ENCODE measurements at regions not wholly inside any gene's neighbourhood (a gene's known extent, or its start where the extent isn't known, plus 50 kb on each side); places are given as distances from the start of the nearest gene placed in this dataset.

DNA sequence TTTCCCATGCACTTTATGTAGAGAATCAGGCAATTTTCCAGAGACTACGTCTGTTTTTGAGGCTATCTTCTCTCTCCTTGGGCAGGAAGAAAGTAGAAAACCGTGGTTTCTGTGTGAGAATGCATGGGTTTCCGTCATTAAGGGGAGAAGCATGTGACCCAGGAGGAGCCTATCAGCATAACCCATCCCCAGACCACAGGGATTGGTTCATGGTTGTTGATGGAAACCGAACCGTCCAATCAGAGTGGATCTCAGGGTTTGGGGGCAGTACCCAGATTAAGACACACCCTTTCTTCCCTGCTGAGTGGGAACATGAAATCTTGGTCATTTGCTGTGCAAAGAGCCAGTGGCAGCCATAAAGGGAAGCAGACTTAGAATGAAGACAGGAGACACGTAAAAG, 517.8 kb downstream of the MN1 start:
- FAIRE-seq (no peak), DNase-seq (ENCODE audit: low read depth) (no peak)
- H3K27ac Mint-ChIP-seq (ENCODE audit: unreplicated experiment) = no peak overlapping the region
- H4K20me1 ChIP-seq (ENCODE audit: insufficient read depth, low read length) = no peaks in the 10 kb centered on the region
- no peak overlapping the region for H2AFZ ChIP-seq (ENCODE audit: low read depth, low read length)
- H3K36me3 ChIP-seq (ENCODE audit: insufficient read depth, low read length) = no peaks in the 10 kb centered on the region
- H3K27ac ChIP-seq (ENCODE audit: low read depth, low read length) = no peak overlapping the region
- peaks cover 4% of the 10 kb centered on the region for H3K9me3 ChIP-seq (ENCODE audit: insufficient read depth, low read depth, low read length)
- no peaks in the 10 kb centered on the region for H3K79me2 ChIP-seq (ENCODE audit: insufficient read depth, low read length)
- H3K4me1 ChIP-seq (ENCODE audit: insufficient read depth, low read length) = no peaks in the 10 kb centered on the region
- H3K4me1 Mint-ChIP-seq (ENCODE audit: low read depth, unreplicated experiment) = no peaks in the 10 kb centered on the region
- TF ChIP-seq EZH2 (IDR thresholded peaks at IDR 0.05; ENCODE audit: insufficient read depth, low read length) (no peak), CTCF (IDR thresholded peaks at IDR 0.05; ENCODE audit: insufficient read depth, low read depth, low read length) (no peak)
- H3K9ac ChIP-seq (ENCODE audit: low read length) = no peak overlapping the region
- H3K27me3 ChIP-seq (ENCODE audit: insufficient read depth, low read length) = no peaks in the 10 kb centered on the region
- H3K36me3 Mint-ChIP-seq (ENCODE audit: low read depth, unreplicated experiment) = no peaks in the 10 kb centered on the region
- no peak overlapping the region for H3K4me3 Mint-ChIP-seq (ENCODE audit: unreplicated experiment)
- no peak overlapping the region for H3K4me2 ChIP-seq (ENCODE audit: low read length)
- H3K4me3 ChIP-seq (ENCODE audit: insufficient read depth, low read depth, low read length) = no peak overlapping the region
- peaks cover under 1% of the 10 kb centered on the region for H3K9me3 Mint-ChIP-seq (ENCODE audit: unreplicated experiment)
- peaks cover 8% of the 10 kb centered on the region for H3K27me3 Mint-ChIP-seq (ENCODE audit: low read depth, unreplicated experiment)

DNA sequence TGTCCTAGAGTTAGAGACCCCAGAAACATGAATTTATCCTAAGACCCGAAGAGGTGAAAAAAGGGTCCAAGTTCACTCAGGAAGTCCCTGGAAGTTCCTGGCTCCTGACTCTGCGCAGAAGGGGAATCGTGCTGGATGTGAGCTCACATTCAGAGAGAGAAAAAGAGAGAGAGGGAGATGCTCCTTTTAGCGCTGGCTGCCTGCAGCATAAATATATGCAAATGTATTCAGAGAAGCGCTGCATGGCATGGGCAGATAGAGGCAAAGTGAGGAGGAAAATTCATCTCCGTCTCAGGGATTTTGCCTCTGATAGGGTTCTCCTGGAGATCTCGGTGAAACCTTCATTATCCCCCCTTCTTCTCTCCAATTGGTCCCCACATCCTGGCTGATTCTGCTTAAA, 517.2 kb downstream of the MN1 start:
- Histone ChIP-seq H3K9ac (ENCODE audit: low read length) (no peak overlapping the region), H3K4me3 (ENCODE audit: insufficient read depth, low read depth, low read length) (no peak overlapping the region), H3K27ac (ENCODE audit: low read depth, low read length) (no peak overlapping the region), H3K79me2 (ENCODE audit: insufficient read depth, low read length) (no peaks in the 10 kb centered on the region), H3K27me3 (ENCODE audit: insufficient read depth, low read length) (no peaks in the 10 kb centered on the region), H2AFZ (ENCODE audit: low read depth, low read length) (no peak overlapping the region), H3K9me3 (ENCODE audit: insufficient read depth, low read depth, low read length) (peaks cover 4% of the 10 kb centered on the region), H3K4me2 (ENCODE audit: low read length) (no peak overlapping the region), H4K20me1 (ENCODE audit: insufficient read depth, low read length) (no peaks in the 10 kb centered on the region), H3K36me3 (ENCODE audit: insufficient read depth, low read length) (no peaks in the 10 kb centered on the region), H3K4me1 (ENCODE audit: insufficient read depth, low read length) (no peaks in the 10 kb centered on the region)
- H3K36me3 Mint-ChIP-seq (ENCODE audit: low read depth, unreplicated experiment) = no peaks in the 10 kb centered on the region
- no peaks in the 10 kb centered on the region for H3K9me3 Mint-ChIP-seq (ENCODE audit: unreplicated experiment)
- TF ChIP-seq EZH2 (IDR thresholded peaks at IDR 0.05; ENCODE audit: insufficient read depth, low read length) (no peak), CTCF (IDR thresholded peaks at IDR 0.05; ENCODE audit: insufficient read depth, low read depth, low read length) (no peak)
- FAIRE-seq = no peak
- H3K27me3 Mint-ChIP-seq (ENCODE audit: low read depth, unreplicated experiment) = peaks cover 12% of the 10 kb centered on the region
- peak overlapping the region; percentile 51 for H3K27ac Mint-ChIP-seq (ENCODE audit: unreplicated experiment)
- H3K4me3 Mint-ChIP-seq (ENCODE audit: unreplicated experiment) = no peak overlapping the region
- no peak for DNase-seq (ENCODE audit: low read depth)
- no peaks in the 10 kb centered on the region for H3K4me1 Mint-ChIP-seq (ENCODE audit: low read depth, unreplicated experiment)

GRCh38 chr22:27286711-27287110, 514.8 kb downstream of the MN1 start:
- Mint-ChIP-seq H3K27ac (ENCODE audit: unreplicated experiment) (no peak overlapping the region), H3K4me1 (ENCODE audit: low read depth, unreplicated experiment) (no peaks in the 10 kb centered on the region), H3K9me3 (ENCODE audit: unreplicated experiment) (no peaks in the 10 kb centered on the region), H3K36me3 (ENCODE audit: low read depth, unreplicated experiment) (no peaks in the 10 kb centered on the region), H3K4me3 (ENCODE audit: unreplicated experiment) (no peak overlapping the region), H3K27me3 (ENCODE audit: low read depth, unreplicated experiment) (peaks cover 14% of the 10 kb centered on the region)
- Histone ChIP-seq H3K4me2 (ENCODE audit: low read length) (no peak overlapping the region), H3K27ac (ENCODE audit: low read depth, low read length) (no peak overlapping the region), H3K9ac (ENCODE audit: low read length) (no peak overlapping the region), H3K79me2 (ENCODE audit: insufficient read depth, low read length) (no peaks in the 10 kb centered on the region), H4K20me1 (ENCODE audit: insufficient read depth, low read length) (no peaks in the 10 kb centered on the region), H3K4me1 (ENCODE audit: insufficient read depth, low read length) (peaks cover 5% of the 10 kb centered on the region), H3K27me3 (ENCODE audit: insufficient read depth, low read length) (no peaks in the 10 kb centered on the region), H3K9me3 (ENCODE audit: insufficient read depth, low read depth, low read length) (peaks cover 4% of the 10 kb centered on the region), H2AFZ (ENCODE audit: low read depth, low read length) (no peak overlapping the region), H3K4me3 (ENCODE audit: insufficient read depth, low read depth, low read length) (no peak overlapping the region), H3K36me3 (ENCODE audit: insufficient read depth, low read length) (no peaks in the 10 kb centered on the region)
- no peak for FAIRE-seq
- TF ChIP-seq EZH2 (IDR thresholded peaks at IDR 0.05; ENCODE audit: insufficient read depth, low read length) = no peak
- no peak for TF ChIP-seq CTCF (IDR thresholded peaks at IDR 0.05; ENCODE audit: insufficient read depth, low read depth, low read length)
- no peak for DNase-seq (ENCODE audit: low read depth)

Measured in astrocyte (in vitro differentiated cells and primary cell).